T-helper 1 cell treated with Interleukin-12 subunit alpha and Interleukin-12 subunit beta and Interleukin-4 antibody, amounts not matched to agents 30 μg/mL and 1 μg/mL, for 36 hours (primary cell): ENCODE measurements at regions not wholly inside any gene's neighbourhood (a gene's known extent, or its start where the extent isn't known, plus 50 kb on each side); places are given as distances from the start of the nearest gene placed in this dataset.

Experiments used
- H3K27ac Mint-ChIP-seq: one replicate; pipeline ENCODE4 v1.8.0; 2021; ENCODE audit warnings: mild to moderate bottlenecking, mixed read lengths
- H3K27me3 Mint-ChIP-seq: one replicate; pipeline ENCODE4 v1.8.0; 2021; ENCODE audit warnings: low read depth, mixed read lengths
- H3K36me3 Mint-ChIP-seq: one replicate; pipeline ENCODE4 v1.8.0; 2021; ENCODE audit warnings: low read depth, mixed read lengths
- H3K4me1 Mint-ChIP-seq: one replicate; pipeline ENCODE4 v1.8.0; 2021; ENCODE audit warnings: low read depth, mixed read lengths
- H3K4me3 Mint-ChIP-seq: one replicate; pipeline ENCODE4 v1.8.0; 2021; ENCODE audit warnings: mild to moderate bottlenecking, moderate library complexity, mixed read lengths
- H3K9me3 Mint-ChIP-seq: one replicate; pipeline ENCODE4 v1.8.0; 2021; ENCODE audit warnings: mixed read lengths

DNA sequence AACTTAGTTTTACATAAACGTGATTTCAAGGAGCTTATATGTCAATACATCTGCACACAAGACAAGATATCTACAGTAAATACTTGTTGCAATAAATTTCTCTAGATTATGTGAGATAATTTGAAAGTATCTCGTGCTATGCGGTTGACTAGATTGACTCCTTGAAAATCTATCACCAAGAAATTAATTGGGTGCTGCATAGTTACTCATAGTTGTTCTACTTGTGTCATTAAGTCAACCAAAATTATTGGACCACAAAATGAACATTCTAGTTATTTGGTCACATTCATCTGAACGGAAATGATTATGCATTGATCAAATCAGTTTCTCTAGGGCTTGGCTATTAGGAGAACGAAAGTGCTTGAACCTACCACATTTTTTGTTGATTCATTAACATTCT, 2291.5 kb downstream of the PCDH9 start:
- Mint-ChIP-seq H3K9me3 (no peaks in the 10 kb centered on the region), H3K4me3 (no peak overlapping the region), H3K27me3 (no peaks in the 10 kb centered on the region), H3K36me3 (no peaks in the 10 kb centered on the region), H3K4me1 (no peaks in the 10 kb centered on the region), H3K27ac (no peak overlapping the region)

GRCh38 chr13:64937302-64937701, 2292.8 kb downstream of the PCDH9 start:
- no peaks in the 10 kb centered on the region for H3K27me3 Mint-ChIP-seq
- no peaks in the 10 kb centered on the region for H3K36me3 Mint-ChIP-seq
- no peak overlapping the region for H3K4me3 Mint-ChIP-seq
- no peaks in the 10 kb centered on the region for H3K4me1 Mint-ChIP-seq
- no peak overlapping the region for H3K27ac Mint-ChIP-seq
- H3K9me3 Mint-ChIP-seq = no peaks in the 10 kb centered on the region

DNA sequence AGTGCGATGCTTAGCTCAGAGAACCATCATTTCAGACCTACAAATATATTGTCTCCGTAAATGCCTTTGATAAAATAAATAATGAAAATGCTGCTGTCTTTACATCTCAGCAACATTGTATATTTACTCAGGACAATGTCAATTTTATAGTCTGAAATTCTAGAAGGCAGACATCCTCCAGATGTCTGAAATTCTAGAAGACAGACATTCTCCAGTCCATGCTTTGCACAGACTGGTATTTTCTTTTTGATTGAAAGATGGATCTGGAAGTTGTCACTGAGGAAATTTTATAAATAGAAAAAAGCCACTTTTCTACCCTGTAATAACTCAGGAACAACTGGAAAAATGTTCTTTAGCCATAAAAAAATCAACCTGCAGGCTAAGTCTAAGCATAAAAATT, 2293.3 kb downstream of the PCDH9 start:
- no peak overlapping the region for H3K4me3 Mint-ChIP-seq
- H3K36me3 Mint-ChIP-seq = no peaks in the 10 kb centered on the region
- H3K9me3 Mint-ChIP-seq = no peaks in the 10 kb centered on the region
- H3K4me1 Mint-ChIP-seq = no peaks in the 10 kb centered on the region
- H3K27ac Mint-ChIP-seq = no peak overlapping the region
- H3K27me3 Mint-ChIP-seq = no peaks in the 10 kb centered on the region

GRCh38 chr13:64935441-64935840, 2294.7 kb downstream of the PCDH9 start:
- no peaks in the 10 kb centered on the region for H3K36me3 Mint-ChIP-seq
- H3K9me3 Mint-ChIP-seq = no peaks in the 10 kb centered on the region
- no peak overlapping the region for H3K4me3 Mint-ChIP-seq

GRCh38 chr13:64934569-64935362, 2295.4 kb downstream of the PCDH9 start:
- H3K9me3 Mint-ChIP-seq = no peaks in the 10 kb centered on the region
- no peak overlapping the region for H3K4me3 Mint-ChIP-seq
- no peak overlapping the region for H3K27ac Mint-ChIP-seq
- no peaks in the 10 kb centered on the region for H3K27me3 Mint-ChIP-seq
- no peaks in the 10 kb centered on the region for H3K36me3 Mint-ChIP-seq
- H3K4me1 Mint-ChIP-seq = no peaks in the 10 kb centered on the region

More at GRCh38 chr13:64935441-64935840, 2294.7 kb downstream of the PCDH9 start:
- H3K27ac Mint-ChIP-seq = no peak overlapping the region
- H3K27me3 Mint-ChIP-seq = no peaks in the 10 kb centered on the region
- H3K4me1 Mint-ChIP-seq = no peaks in the 10 kb centered on the region

DNA sequence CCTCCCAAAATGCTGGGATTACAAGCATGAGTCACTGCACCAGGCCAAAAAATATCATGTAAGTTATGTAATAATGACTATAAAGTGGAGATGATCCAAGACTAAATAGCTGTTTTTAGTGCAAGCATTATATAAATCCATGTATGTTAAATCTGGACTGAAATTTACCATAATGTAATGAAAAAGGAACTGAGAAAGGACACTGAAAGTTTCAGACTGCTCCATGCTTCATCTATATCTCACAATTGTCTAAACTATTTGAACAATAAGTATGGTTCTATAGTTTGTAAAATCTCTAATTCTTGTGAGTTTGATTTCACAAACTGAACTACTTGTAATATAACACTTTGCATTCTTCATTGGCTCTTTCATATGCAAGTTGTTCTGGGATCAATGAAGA, 2299.5 kb downstream of the PCDH9 start:
- H3K27me3 Mint-ChIP-seq = no peaks in the 10 kb centered on the region
- no peaks in the 10 kb centered on the region for H3K36me3 Mint-ChIP-seq
- H3K9me3 Mint-ChIP-seq = no peaks in the 10 kb centered on the region
- no peak overlapping the region for H3K4me3 Mint-ChIP-seq
- H3K4me1 Mint-ChIP-seq = no peaks in the 10 kb centered on the region
- no peak overlapping the region for H3K27ac Mint-ChIP-seq

GRCh38 chr13:64928696-64929499, 2301.2 kb downstream of the PCDH9 start:
- H3K9me3 Mint-ChIP-seq = no peaks in the 10 kb centered on the region
- no peaks in the 10 kb centered on the region for H3K36me3 Mint-ChIP-seq
- H3K4me3 Mint-ChIP-seq = no peak overlapping the region
- no peaks in the 10 kb centered on the region for H3K4me1 Mint-ChIP-seq
- no peak overlapping the region for H3K27ac Mint-ChIP-seq
- H3K27me3 Mint-ChIP-seq = no peaks in the 10 kb centered on the region

GRCh38 chr13:64925727-64926126, 2304.4 kb downstream of the PCDH9 start:
- H3K4me3 Mint-ChIP-seq = no peak overlapping the region
- H3K27me3 Mint-ChIP-seq = no peaks in the 10 kb centered on the region
- no peaks in the 10 kb centered on the region for H3K36me3 Mint-ChIP-seq
- H3K9me3 Mint-ChIP-seq = peaks cover 6% of the 10 kb centered on the region
- H3K27ac Mint-ChIP-seq = no peak overlapping the region
- no peaks in the 10 kb centered on the region for H3K4me1 Mint-ChIP-seq

- no peak overlapping the region for H3K4me3 Mint-ChIP-seq
- no peaks in the 10 kb centered on the region for H3K27me3 Mint-ChIP-seq
- peaks cover 6% of the 10 kb centered on the region for H3K9me3 Mint-ChIP-seq
- H3K4me1 Mint-ChIP-seq = no peaks in the 10 kb centered on the region
- no peak overlapping the region for H3K27ac Mint-ChIP-seq
- no peaks in the 10 kb centered on the region for H3K36me3 Mint-ChIP-seq
Measured at GRCh38 chr13:64925284-64925683, 2304.9 kb downstream of the PCDH9 start.

DNA sequence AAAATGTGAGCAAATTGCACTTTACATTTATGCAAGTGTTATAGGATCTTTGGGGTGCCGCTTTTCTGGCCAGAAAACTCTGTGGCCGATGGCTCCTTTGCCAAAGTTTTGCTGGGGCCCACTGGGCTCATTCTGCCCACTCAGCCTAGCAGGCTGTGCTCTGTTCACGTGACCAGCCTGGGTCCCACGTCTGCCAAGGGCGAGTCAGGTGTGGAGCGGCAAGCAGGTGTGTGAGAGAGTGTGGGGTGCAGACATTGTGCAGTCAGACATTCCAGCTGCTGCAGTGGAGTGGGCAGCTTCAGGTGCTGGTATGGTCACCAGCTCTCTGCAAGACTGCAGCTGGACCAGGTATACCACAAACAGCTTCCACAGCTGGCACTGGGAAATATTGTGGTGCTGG, 2305.7 kb downstream of the PCDH9 start:
- no peaks in the 10 kb centered on the region for H3K36me3 Mint-ChIP-seq
- H3K9me3 Mint-ChIP-seq = peaks cover 6% of the 10 kb centered on the region
- H3K4me1 Mint-ChIP-seq = no peaks in the 10 kb centered on the region
- no peak overlapping the region for H3K4me3 Mint-ChIP-seq
- H3K27me3 Mint-ChIP-seq = no peaks in the 10 kb centered on the region
- no peak overlapping the region for H3K27ac Mint-ChIP-seq

DNA sequence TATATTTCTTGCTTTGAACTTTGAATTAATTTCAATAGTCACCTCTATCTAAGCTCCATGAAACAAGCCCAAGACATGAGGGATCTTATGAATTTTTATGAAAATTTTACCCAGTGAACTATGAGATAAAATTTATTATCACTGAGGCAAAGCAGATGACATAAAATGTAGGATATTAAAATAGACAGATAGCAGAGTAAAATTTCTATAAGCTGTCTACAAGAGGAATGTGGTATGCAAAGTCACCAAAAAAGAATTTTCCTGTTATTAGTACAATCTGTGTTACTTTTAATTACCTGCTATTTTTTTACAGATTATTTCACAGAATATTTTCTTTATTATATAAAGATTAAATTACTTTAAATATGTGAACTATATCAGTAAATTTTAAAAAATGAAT, 2312.6 kb downstream of the PCDH9 start:
- Mint-ChIP-seq H3K4me1 (no peaks in the 10 kb centered on the region), H3K27me3 (no peaks in the 10 kb centered on the region), H3K9me3 (peaks cover 18% of the 10 kb centered on the region), H3K36me3 (no peaks in the 10 kb centered on the region), H3K4me3 (no peak overlapping the region), H3K27ac (no peak overlapping the region)

- H3K27ac Mint-ChIP-seq = no peak overlapping the region
- no peaks in the 10 kb centered on the region for H3K4me1 Mint-ChIP-seq
- H3K4me3 Mint-ChIP-seq = no peak overlapping the region
- no peaks in the 10 kb centered on the region for H3K36me3 Mint-ChIP-seq
- H3K9me3 Mint-ChIP-seq = peaks cover 16% of the 10 kb centered on the region
- no peaks in the 10 kb centered on the region for H3K27me3 Mint-ChIP-seq
Measured at GRCh38 chr13:64912141-64912540, 2318.0 kb downstream of the PCDH9 start.

DNA sequence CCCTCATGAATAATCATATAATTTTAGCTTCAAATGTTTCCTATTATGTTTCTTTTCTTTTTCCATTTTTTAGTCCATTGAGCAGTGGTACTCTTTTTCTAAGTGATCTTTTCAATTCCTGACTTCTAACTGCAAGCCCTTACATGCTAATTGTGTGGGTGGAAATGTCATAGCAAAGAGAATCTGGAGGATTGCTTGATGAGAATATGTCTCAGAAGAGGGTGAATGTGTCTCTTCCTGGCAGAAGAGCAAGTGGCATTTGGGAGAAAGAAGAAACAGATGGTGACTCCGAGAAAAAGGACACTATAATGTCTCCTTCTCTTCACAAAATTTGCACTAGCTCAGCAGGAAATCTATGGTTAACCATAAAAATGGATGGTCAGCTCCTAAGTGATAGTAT, 2320.0 kb downstream of the PCDH9 start:
- no peak overlapping the region for H3K4me3 Mint-ChIP-seq
- H3K27me3 Mint-ChIP-seq = no peaks in the 10 kb centered on the region
- H3K4me1 Mint-ChIP-seq = no peaks in the 10 kb centered on the region
- no peaks in the 10 kb centered on the region for H3K36me3 Mint-ChIP-seq
- peaks cover 20% of the 10 kb centered on the region for H3K9me3 Mint-ChIP-seq
- no peak overlapping the region for H3K27ac Mint-ChIP-seq

DNA sequence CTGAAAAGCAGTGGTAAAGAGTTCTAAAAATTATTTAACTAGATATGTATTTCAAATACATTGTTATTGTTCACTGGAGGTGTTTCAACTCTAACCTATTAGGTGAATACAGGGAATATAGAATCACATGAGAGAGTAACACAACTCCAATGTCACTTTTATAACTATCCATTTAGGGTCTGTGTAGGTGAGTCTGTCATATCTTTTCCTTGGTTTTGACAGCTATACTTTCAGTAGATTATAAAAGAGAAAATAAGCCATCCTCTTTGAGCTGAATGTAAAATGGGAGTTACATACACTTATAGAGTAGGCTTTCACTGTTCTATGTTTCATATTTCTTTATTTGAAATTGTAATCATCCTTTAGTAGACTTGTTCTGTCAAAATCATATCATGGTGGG, 2321.0 kb downstream of the PCDH9 start:
- Mint-ChIP-seq H3K27ac (no peak overlapping the region), H3K9me3 (peaks cover 23% of the 10 kb centered on the region), H3K4me3 (no peak overlapping the region), H3K4me1 (no peaks in the 10 kb centered on the region), H3K27me3 (no peaks in the 10 kb centered on the region), H3K36me3 (no peaks in the 10 kb centered on the region)

- no peaks in the 10 kb centered on the region for H3K4me1 Mint-ChIP-seq
- H3K36me3 Mint-ChIP-seq = no peaks in the 10 kb centered on the region
- H3K27ac Mint-ChIP-seq = no peak overlapping the region
- H3K9me3 Mint-ChIP-seq = peaks cover 26% of the 10 kb centered on the region
- no peaks in the 10 kb centered on the region for H3K27me3 Mint-ChIP-seq
- no peak overlapping the region for H3K4me3 Mint-ChIP-seq
Measured at GRCh38 chr13:64900039-64900438, 2330.1 kb downstream of the PCDH9 start.
